ENCODE measurements at regions not wholly inside any gene's neighbourhood (a gene's known extent, or its start where the extent isn't known, plus 50 kb on each side); places are given as distances from the start of the nearest gene placed in this dataset.

DNA sequence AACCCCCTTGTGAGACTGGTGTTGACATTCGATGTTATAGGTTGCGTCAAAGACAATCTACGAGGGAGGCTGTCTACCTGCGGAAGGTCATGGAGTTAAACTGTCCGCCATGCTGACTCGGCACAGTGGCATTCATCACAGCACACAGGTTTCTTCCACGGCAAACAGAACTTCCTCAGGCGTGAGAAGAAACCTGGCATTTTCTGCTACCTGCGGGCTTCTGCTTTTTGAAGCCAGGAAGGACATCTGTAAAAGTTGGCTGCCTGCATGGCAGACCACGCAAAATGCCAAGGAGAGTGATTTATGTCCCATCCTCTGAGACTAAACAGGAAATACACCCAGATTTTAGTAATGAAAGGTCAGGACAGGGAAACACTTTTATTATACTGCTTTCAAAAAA, 809.8 kb upstream of the NUDT12 start:
- TF ChIP-seq TEAD4 (IDR thresholded peaks at IDR 0.05) (no peak), EGR1 (IDR thresholded peaks at IDR 0.05) (no peak)
